HG03039 (cell line): ENCODE measurements at regions not wholly inside any gene's neighbourhood (a gene's known extent, or its start where the extent isn't known, plus 50 kb on each side); places are given as distances from the start of the nearest gene placed in this dataset.

Source experiments
- ATAC-seq: cut with Tn5 transposase; IDR thresholded peaks from one replicate; pipeline ENCODE4 v1.9.1; 2021; ENCODE audit warnings: mild to moderate bottlenecking, moderate library complexity; ENCODE audit not compliant: unreplicated experiment

DNA sequence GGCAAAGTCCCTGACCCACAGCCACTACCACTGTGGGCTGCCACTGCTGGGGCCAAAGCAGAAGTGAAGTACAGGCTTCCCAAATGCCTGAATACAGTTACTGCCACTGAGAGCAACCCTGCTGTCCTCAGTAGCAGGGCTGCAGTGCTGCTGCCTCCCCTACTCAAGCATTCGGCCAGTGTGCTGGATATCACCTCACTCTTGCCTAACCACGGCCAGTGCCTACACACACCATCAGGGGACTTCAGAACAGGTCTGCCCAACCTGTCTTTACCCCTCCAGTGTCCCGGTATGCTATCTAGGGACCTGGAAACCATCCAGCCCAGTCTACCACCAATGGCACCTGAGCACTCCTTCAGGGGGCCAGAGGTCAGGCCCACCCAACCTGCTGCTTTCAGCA is 261.5 kb upstream of the COL8A1 start:
- no peak for ATAC-seq

DNA sequence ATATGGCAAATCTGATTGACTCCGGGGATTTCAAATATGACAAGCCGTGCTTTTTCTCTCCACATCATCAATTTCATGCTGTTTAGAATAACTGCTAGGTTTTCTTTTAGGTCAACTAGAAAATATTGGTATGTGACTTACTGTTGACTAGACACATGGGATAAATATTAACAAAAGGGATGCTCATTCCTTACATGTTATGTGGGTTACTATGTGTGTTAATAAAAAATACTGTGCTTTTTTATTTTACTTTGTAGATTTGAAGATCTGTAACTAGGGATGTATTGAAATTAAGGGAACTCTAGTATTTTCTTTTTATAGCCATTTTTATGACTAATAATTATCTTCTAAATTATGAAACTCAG is 264.6 kb upstream of the COL8A1 start:
- ATAC-seq = no peak

DNA sequence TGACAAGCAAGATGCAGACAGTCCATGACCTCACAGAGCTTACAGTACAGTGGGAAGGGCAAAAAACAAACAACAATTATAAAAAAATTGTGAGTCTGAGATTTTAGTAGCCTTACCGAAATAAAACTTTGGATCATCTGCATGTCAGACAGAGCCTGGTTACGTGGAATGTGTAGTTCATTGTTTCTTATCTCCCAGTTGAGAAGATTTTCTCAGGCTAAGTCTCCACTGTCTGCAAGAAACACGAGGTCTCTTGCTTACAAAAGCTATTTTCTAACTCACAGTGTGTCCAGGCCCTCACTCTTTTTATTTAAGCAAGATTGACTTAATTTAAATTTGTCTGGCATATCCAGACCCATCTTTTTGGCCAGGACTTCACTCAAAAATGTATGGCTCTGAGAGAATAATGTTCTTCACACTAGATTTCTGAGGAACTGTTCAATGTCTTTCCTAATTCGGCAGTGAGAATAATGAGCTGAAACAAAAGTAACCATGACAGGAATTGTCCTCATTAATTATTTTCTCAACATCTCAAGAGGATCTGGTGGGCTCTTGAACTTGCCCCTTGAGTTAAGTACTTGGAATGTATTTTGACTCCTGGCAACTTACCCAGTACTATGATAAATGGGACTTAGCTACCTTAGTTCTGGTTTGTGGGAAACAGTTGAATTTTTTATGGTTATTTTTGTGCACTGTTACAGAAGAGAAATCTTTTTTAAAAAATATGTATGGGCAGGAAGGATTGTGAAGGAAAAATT is 265.1 kb upstream of the COL8A1 start:
- ATAC-seq = no peak

DNA sequence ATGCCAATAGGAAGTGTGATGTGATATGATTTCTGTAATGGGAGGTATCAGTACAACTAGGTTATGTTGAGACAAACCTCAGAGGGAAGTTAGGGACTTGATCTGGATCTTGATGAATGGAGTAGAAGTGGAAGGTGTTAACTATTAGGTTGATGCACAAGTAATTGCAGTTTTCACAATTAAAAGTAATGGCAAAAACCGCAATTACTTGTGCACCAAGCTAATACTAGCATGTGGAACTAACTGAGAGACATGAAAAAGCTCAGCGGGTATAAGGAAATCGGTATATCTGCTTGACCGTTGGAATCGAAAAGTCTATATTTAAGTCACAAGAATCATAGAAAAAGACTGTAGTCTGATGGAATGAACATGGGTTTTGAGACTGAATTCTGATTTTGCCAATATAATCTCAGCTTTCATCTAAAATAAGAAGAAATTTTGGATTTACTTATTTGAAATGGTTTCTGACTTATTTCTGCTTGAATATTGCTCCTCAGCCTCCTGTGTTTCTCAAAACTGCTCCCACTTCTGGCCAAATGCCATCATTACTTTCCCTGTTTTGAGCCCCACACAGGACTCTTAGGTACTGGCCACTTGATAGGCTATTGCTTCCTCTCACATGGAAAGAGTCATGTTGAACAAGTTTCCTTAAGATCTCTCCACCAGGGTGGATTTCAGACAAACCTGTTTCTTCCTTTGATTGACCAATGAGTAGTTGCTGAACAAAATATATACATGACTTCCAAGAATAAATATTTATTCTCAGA is 271.5 kb upstream of the COL8A1 start:
- ATAC-seq = no peak

DNA sequence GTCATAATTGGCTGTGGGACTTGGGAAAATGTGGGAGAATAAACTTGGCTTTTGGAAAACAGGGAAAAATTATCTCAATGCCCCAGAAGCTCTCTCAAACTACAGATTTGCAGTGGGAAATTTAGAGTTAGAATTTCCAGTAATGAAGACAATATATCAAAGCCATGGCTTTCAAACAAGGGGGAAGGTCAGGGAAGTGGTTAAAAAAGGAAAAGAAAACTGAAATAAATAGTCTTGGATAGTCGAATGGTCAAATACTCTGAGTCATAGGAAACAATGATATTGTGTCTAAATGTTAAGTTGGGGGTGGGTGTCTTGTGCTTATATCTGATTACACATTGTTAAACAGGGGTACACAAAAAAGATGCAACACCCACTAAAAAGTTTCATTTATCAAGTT is 272.4 kb upstream of the COL8A1 start:
- no peak for ATAC-seq

DNA sequence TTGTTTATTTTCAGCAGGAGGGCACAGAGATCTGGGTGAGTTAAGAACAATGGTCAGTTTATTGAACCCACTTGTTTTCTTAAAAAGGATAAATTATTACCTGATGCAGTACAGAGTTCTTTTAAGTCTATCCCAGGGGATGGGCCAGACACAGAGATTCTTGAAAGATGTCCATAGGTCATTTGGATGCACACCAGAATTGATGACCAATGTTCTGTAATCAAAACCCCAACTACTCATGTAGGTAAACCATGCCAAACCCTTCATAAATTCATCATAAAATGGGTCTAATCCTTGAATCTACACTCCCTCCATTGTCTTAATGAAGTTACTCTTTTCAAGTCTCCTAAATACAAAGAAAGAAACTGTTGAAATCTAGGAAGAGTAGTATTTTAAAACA is 273.0 kb upstream of the COL8A1 start:
- no peak for ATAC-seq

DNA sequence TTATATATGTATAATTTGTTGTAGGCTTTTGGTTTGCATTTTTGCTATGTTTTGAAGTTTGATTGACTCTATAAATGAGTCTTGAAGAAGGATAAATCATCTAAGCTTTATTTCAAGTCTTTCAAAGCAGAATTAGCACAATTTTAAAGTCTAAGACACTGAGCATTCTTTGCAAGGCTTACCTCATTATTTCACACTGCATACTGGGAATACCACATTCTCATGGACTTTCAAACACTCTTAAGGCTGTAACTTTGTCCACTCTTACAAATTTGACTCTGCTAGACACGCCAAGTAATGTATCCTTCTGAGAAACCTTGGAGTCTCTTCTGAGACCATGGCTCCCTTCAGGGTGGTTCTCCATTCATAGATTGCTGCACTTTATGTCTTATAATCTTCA is 281.3 kb upstream of the COL8A1 start:
- no peak for ATAC-seq

DNA sequence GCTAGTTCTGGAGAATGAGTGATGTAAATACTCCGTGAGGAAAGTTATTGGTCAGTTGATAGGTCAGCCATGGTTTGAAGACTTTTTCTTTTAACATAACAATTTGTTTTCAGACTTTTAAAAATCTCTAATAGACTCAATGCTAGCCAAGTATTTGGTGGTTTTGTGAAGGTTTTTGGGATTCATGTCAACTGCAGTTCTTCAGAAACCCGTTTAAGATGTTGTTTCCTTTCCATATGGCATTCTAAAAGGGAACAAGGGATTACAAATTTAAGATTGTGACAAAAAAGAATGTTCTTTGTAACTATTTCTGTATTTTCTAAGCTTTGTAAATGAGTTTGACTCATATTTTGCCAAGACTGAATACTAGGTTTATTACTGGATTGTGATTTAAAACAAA is 281.7 kb upstream of the COL8A1 start:
- no peak for ATAC-seq

DNA sequence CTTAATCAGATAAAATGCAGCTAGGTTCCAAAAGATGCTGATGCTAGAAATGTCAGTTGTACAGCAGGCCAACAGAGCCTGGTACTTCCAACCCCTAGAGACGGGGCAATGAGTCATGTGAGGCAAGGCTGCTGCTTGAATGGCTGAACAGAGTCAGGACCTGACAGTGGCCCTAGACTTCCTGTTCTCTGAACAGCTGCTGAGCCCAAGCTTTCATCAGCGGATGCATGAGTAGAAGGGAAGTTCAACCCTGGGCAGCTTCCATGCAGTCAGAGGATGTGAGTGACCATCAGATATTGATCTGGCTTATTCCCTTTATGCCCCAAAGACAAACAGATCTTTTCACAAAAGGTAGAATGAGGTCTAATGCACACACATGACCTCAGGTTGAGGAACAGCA is 282.9 kb upstream of the COL8A1 start:
- no peak for ATAC-seq

DNA sequence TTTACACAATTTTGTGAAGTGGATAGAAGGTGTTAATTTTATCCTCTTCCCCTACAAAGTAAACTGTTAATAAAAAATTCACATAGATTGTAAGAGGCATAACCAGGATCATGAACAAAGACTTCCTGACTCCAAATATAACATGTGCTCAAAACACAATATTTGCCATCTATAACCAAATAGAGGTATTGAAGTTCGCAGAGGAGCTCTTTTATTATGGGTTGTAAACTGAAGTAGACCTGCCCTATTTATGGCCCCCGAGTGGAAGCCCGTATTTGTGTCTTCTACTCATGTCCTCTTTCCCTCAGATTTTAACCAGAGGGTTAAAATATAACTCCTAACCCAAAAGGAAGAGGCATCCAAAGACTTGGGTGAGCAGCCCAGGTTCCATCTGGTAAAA is 285.6 kb upstream of the COL8A1 start:
- no peak for ATAC-seq

DNA sequence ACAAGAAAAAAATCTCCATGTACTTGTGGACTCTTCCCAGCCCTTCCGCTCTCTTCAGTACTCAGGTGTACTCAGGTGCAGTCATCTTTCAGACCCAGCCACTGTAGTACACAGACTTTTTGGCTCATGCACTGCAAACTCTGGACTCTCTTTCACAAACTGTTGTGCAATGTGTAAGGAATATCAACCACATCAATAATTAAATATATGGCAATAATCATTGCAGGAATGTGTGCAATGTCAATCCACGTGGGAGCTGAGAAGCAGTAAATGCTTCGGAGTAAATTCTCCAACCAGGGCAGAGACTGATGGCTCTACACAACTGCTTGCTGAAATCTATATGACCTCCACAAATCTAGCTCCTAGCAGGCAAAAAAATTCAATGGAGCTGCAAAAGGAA is 287.3 kb upstream of the COL8A1 start:
- no peak for ATAC-seq

DNA sequence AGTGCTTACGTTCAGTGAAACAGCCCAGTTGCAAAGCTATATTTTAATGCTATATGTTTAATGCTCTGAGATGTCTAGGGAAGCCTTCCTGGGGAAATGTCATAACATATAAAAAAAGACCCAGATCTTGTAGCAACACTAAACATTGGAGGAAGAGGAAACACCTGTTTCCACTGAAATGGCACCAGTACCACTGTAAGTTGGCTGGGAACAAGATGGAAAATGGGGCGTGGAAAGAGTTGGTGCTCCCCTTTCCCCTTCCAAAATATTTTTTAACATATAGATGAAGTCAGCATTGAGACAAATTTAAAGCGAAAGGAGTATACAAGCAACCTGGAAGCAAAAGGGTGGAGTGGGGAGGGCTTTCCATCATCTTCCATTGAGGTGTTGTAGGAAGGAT is 289.9 kb upstream of the COL8A1 start:
- no peak for ATAC-seq

DNA sequence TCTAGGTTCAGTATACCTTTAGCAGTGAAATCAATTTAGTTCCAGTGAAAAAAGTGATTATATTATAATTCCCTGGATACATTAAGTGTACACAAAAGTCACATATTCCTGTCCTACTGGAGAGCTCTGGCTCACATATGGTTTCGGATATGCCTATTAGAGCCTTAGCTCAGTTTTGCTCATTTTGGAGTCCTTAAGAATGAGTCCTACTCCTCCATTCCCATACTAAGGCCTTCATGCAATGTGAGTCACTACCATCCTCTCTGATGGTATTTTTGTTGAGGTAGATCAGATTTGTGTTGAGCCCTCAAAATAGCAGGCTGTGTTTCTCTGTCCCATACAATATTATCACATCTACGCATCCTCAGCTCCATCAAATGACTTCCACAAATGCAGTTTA is 294.2 kb upstream of the COL8A1 start:
- no peak for ATAC-seq

DNA sequence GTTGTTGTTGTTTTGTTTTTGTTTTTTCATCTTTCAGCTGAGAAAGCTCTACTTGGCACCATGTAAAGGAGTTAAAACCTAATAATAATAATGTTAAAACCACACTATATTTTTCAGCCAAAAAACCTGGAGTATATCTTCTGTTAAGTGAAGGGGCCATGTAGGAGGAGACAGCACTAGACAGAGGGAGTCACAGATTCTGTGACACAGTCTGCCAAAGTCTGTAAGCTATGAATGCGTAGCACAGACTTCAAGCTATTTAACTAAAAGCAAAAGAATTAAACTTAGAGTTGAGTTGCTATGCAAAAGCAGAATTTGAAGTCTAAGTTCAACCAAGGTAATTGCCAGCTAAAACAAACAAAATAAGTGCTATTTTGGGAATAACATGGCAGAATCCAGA is 296.0 kb upstream of the COL8A1 start:
- ATAC-seq = no peak

DNA sequence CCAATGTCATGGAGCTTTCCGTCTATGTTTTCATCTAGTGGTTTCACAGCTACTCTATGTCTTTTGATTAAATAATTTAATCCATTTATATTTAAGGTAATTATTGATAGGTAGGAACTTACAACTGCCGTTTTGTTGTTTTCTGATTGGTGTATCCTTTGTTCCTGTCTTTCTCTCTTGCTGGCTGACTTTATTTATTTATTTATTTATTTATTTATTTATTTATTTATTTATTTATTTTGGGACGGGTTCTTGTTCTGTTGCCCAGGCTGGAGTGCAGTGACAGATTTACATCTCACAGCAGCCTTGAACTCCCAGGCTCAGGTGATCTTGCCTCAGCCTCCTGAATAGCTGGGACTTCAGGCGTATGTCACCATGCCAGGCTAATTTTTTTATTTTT is 299.2 kb upstream of the COL8A1 start:
- ATAC-seq = no peak

DNA sequence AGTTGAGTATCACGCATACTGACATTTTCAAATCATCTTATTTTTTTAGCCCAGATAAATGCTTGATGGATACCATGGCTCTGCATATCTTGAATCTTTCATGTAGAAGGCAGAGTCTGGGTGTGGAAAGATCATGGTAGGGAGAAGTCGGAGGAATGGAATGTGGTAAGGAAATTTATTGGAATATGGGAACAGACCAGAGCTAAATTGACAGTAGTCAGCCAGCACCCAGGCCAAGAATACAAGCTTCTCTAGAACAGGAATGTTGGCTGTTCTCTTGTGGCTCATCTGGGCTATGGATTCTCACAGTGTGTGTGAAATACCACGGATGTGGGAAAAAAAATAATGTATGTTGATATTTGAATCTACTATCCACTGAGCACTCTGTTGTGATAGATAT is 305.7 kb upstream of the COL8A1 start:
- ATAC-seq = no peak

DNA sequence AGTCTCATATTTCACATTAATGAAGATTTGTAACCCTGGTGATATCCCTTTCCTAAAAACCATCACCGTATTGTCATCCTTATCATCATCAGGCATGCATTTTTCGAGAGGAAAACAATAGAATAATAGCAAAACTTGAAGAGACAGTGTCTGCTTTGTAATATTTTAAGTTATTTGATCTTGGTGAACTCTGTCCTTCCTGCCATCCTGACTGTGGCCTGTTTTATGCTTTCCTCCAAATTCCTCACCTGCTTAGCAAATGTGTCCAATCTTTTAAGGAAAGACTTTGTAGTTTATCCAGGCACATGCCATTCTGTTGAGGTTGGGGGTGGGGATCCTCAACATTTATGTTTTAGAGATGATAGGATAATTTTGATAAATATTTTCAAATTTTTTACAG is 306.1 kb upstream of the COL8A1 start:
- ATAC-seq = no peak

DNA sequence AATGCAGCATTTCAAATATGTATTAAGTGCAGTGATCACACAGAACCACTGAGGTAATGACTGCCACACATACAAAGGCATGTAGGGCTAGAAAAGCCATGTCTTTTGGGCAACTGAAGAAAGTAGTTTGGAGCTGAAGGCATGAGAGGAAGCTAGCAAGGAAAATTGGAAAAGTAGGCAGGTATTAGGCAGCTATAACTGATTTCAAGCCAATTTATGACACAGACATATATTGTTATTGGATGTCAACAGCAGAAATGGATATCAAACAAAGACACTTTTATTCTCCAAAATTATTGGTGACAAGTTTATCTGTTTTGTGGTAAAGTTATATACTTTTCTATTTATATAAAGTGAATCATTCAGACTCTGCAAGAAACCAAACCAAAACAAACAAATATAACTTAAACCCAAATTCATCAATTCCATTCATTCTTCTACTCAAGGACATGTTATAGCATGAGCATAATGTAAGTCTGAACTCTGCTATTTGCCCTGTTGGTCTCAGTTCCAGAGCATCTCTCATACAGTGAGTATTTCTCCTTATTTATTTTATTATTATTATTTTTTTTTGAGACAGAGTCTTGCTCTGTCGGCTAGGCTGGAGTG is 307.4 kb upstream of the COL8A1 start:
- ATAC-seq = no peak

DNA sequence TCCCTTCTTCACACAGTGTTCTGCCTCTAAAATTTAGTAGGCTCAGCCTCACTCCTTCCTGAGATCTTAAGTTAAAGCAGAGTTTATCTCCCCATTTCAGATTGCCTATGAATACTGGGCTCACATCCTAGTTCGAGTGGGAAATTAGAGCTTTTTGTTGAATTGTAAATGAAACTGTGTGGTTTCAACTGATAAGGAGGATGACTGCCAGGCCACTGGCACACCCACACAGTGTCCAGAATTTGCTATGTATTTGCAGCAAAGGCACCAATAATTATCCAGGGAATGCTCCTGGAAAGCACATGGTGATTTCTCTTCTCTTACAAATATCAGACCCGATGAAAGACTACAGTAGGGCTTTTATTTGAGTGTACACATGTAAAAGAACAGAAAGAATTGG is 308.1 kb upstream of the COL8A1 start:
- ATAC-seq = no peak

DNA sequence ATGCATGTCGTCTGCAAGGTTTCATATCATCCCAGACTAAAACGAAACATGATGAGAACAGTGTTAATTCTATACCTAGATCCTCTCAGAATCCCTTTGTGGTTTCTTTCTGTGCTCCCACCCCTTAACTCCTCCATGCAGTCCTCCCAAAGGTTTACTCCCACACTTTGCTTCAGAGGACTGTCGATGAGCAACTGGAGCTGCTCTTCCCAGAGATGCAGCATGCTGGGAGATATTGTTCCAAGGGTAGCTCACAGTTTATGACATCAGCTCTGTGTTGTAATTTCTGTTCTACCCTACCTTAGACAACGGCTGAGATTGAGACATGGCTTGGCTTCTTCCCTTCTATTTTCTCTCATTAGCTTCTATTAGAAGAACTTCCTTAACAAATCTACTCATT is 313.0 kb upstream of the COL8A1 start:
- ATAC-seq = no peak

DNA sequence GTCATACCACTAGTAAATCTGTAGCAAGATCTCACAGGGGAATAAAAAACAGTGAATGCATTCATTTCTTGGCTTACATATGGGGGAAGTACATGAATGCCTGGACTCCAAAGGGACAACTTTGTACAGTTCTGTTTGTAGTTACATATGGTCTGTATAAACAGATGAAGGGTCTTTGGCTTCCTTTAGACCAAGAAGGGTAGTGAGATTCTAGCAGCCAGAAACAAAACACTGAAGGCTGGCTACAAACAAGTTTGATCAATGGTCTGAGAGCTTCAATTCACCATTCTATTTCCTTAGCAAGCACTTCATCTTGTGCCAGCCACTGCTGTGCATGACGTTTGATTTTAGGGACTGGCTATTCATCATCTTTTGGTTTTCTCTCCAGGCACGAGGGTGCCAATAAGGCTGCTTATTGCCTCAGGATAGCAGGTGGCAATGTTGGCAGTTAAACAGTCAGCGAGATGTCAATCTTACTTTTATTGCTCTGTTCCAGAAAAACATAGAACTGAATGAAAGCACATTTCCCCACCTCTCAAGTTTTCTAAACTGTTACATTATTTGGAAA is 313.7 kb upstream of the COL8A1 start:
- no peak for ATAC-seq

DNA sequence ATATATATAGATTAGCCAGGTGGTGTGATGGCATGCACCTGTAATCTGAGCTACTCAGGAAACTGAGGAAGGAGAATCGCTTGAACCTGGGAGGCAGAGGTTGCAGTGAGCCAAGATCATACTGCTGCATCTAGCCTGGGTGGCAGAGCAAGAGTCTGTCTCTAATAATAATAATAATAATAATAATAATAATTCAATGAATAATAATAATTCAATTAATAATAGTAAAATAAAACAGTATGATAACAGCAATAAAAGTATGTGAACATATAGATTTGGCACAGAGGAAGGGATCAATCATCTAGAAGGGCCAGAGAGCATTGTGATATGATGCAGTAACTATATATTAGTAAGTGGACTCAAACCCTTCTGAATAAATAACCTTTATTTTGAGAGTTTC is 314.5 kb upstream of the COL8A1 start:
- ATAC-seq = no peak
